ENCODE measurements at regions not wholly inside any gene's neighbourhood (a gene's known extent, or its start where the extent isn't known, plus 50 kb on each side); places are given as distances from the start of the nearest gene placed in this dataset.

DNA sequence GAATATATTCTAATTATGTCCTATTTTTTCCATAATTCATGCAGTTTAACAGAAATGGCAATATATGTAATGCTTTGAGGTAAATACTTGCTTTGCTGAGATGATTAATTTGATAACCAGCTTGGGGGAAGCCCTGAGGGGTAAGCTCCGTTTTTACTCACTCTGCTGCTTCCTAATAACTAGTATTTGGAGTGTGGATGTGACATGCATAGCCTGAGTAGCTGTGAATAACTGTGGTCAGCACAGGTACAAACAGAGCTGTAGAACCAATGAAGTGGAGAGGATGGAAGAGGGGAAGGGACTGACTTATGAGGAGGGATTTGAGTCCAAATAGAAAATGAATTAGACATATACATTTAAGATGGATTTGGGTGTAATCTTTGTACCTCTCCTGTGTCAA is 1495.5 kb upstream of the DDX18 start:
- ChIA-PET POLR2A (no interaction called here), CTCF (no interaction called here)
- Histone ChIP-seq H3K9me3 (no peaks in the 10 kb centered on the region), H3K4me3 (ENCODE audit: low read depth, low read length) (no peak overlapping the region), H3K36me3 (ENCODE audit: control insufficient read depth, insufficient read depth, low read length) (no peaks in the 10 kb centered on the region), H3K27me3 (replicated peaks; ENCODE audit: control insufficient read depth, insufficient read depth, low read length) (no peaks in the 10 kb centered on the region), H3K4me1 (no peaks in the 10 kb centered on the region)
- Mint-ChIP-seq H3K27me3 (ENCODE audit: insufficient read depth, unreplicated experiment) (peaks cover 3% of the 10 kb centered on the region), H3K27ac (ENCODE audit: unreplicated experiment) (no peak overlapping the region), H3K4me1 (ENCODE audit: low read depth, unreplicated experiment) (no peaks in the 10 kb centered on the region), H3K36me3 (ENCODE audit: insufficient read depth, unreplicated experiment) (no peaks in the 10 kb centered on the region), H3K9me3 (ENCODE audit: unreplicated experiment) (no peaks in the 10 kb centered on the region), H3K4me3 (ENCODE audit: unreplicated experiment) (no peak overlapping the region)
- TF ChIP-seq, protein P1, sequence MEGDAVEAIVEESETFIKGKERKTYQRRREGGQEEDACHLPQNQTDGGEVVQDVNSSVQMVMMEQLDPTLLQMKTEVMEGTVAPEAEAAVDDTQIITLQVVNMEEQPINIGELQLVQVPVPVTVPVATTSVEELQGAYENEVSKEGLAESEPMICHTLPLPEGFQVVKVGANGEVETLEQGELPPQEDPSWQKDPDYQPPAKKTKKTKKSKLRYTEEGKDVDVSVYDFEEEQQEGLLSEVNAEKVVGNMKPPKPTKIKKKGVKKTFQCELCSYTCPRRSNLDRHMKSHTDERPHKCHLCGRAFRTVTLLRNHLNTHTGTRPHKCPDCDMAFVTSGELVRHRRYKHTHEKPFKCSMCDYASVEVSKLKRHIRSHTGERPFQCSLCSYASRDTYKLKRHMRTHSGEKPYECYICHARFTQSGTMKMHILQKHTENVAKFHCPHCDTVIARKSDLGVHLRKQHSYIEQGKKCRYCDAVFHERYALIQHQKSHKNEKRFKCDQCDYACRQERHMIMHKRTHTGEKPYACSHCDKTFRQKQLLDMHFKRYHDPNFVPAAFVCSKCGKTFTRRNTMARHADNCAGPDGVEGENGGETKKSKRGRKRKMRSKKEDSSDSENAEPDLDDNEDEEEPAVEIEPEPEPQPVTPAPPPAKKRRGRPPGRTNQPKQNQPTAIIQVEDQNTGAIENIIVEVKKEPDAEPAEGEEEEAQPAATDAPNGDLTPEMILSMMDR (IDR thresholded peaks at IDR 0.05; ENCODE audit: insufficient read depth in 1 of 2, low read depth in 1 of 2, low read length in 1 of 2, severe bottlenecking in 1 of 2, unreplicated experiment in 1 of 2), result no peak
- intact Hi-C loops (cut with micrococcal nuclease; ENCODE audit: unreplicated experiment), result no loop called here
- no peak for DNase-seq
- no TSS peak for BruUV-seq (replicated peaks)

DNA sequence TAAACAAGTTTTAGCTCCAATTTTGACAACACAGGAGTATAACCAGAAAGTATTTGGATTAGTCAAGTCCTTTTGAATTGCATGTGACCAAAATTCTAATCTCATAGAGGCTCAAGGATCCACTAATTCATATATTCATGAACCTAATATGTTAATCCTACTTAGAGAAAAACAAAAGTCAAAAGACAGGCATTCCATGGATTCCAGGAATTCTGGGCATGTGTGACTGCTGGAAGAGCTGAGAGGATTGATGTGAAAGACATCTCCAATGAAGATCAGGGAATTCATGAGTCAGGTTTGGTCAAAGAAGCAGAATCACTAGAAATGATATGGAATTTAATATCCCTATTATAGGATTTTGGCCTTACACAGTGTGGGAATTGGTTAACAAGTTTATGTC is 1494.6 kb upstream of the DDX18 start:
- DNase-seq, result no peak
- Histone ChIP-seq H3K36me3 (ENCODE audit: control insufficient read depth, insufficient read depth, low read length) (no peaks in the 10 kb centered on the region), H3K4me3 (ENCODE audit: low read depth, low read length) (no peak overlapping the region), H3K27me3 (replicated peaks; ENCODE audit: control insufficient read depth, insufficient read depth, low read length) (no peaks in the 10 kb centered on the region), H3K9me3 (no peaks in the 10 kb centered on the region), H3K4me1 (no peaks in the 10 kb centered on the region)
- H3K4me1 Mint-ChIP-seq (ENCODE audit: low read depth, unreplicated experiment), result no peaks in the 10 kb centered on the region
- peaks cover 3% of the 10 kb centered on the region for H3K27me3 Mint-ChIP-seq (ENCODE audit: insufficient read depth, unreplicated experiment)
- no peak overlapping the region for H3K4me3 Mint-ChIP-seq (ENCODE audit: unreplicated experiment)
- no TSS peak for BruUV-seq (replicated peaks)
- POLR2A ChIA-PET, result no interaction called here
- peak overlapping the region; percentile 63 for H3K27ac Mint-ChIP-seq (ENCODE audit: unreplicated experiment)
- TF ChIP-seq, protein P1 (IDR thresholded peaks at IDR 0.05; ENCODE audit: insufficient read depth in 1 of 2, low read depth in 1 of 2, low read length in 1 of 2, severe bottlenecking in 1 of 2, unreplicated experiment in 1 of 2), result no peak
- H3K36me3 Mint-ChIP-seq (ENCODE audit: insufficient read depth, unreplicated experiment), result no peaks in the 10 kb centered on the region
- no peaks in the 10 kb centered on the region for H3K9me3 Mint-ChIP-seq (ENCODE audit: unreplicated experiment)
- CTCF ChIA-PET, result interaction anchor here (0.7 kb wide), 1 partner anchor 1734 kb away, joined by 3 read pairs; no protein-coding TSS in a partner anchor
- intact Hi-C loops (cut with micrococcal nuclease; ENCODE audit: unreplicated experiment), result no loop called here

DNA sequence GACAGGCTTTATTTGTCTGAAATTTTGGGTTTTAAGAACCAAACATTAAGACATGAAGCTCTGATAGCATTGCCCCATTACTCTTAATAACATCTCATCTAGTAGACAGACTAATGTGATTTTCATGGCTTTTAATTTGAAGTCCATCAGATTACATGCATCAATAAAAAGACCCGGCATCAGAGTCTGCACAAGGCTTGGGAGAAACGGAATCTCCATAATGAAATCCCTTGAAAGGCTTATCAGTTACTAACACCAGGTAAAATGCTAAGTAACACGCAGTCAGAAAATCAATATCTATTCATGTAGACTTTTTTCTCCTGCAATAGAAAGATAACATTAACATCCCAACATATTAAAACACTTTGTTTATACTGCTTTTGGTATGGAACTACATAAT is 1485.2 kb upstream of the DDX18 start:
- TF ChIP-seq, protein P1 (IDR thresholded peaks at IDR 0.05; ENCODE audit: insufficient read depth in 1 of 2, low read depth in 1 of 2, low read length in 1 of 2, severe bottlenecking in 1 of 2, unreplicated experiment in 1 of 2), result no peak
- no peak for DNase-seq
- no peaks in the 10 kb centered on the region for H3K36me3 Mint-ChIP-seq (ENCODE audit: insufficient read depth, unreplicated experiment)
- BruUV-seq (replicated peaks), result no TSS peak
- intact Hi-C loops (cut with micrococcal nuclease; ENCODE audit: unreplicated experiment), result no loop called here
- H3K36me3 ChIP-seq (ENCODE audit: control insufficient read depth, insufficient read depth, low read length), result no peaks in the 10 kb centered on the region
- ChIA-PET POLR2A (no interaction called here), CTCF (no interaction called here)
- H3K9me3 ChIP-seq, result no peaks in the 10 kb centered on the region
- peaks cover 9% of the 10 kb centered on the region for H3K9me3 Mint-ChIP-seq (ENCODE audit: unreplicated experiment)
- H3K4me1 ChIP-seq, result no peaks in the 10 kb centered on the region
- no peak overlapping the region for H3K27ac Mint-ChIP-seq (ENCODE audit: unreplicated experiment)
- no peaks in the 10 kb centered on the region for H3K4me1 Mint-ChIP-seq (ENCODE audit: low read depth, unreplicated experiment)
- no peak overlapping the region for H3K4me3 Mint-ChIP-seq (ENCODE audit: unreplicated experiment)
- no peaks in the 10 kb centered on the region for H3K27me3 Mint-ChIP-seq (ENCODE audit: insufficient read depth, unreplicated experiment)
- no peaks in the 10 kb centered on the region for H3K27me3 ChIP-seq (replicated peaks; ENCODE audit: control insufficient read depth, insufficient read depth, low read length)
- no peak overlapping the region for H3K4me3 ChIP-seq (ENCODE audit: low read depth, low read length)
